ENCODE measurements at regions not wholly inside any gene's neighbourhood (a gene's known extent, or its start where the extent isn't known, plus 50 kb on each side); places are given as distances from the start of the nearest gene placed in this dataset.
"Not testable (repeated sequence)": the region's sequence is repeated elsewhere in the genome, so short reads cannot be mapped to it uniquely, and the experiment has no call there.

- Histone ChIP-seq H3K27ac (ENCODE audit: low read length) (no peak overlapping the region), H3K36me3 (ENCODE audit: control insufficient read depth, insufficient read depth, low read length) (no peaks in the 10 kb centered on the region), H3K4me1 (ENCODE audit: control insufficient read depth, insufficient read depth, low read length) (no peaks in the 10 kb centered on the region), H3K4me3 (ENCODE audit: low read length) (no peak overlapping the region), H3K27me3 (ENCODE audit: control insufficient read depth, insufficient read depth, low read length) (no peaks in the 10 kb centered on the region), H3K9me3 (ENCODE audit: control insufficient read depth, low read depth, low read length) (no peaks in the 10 kb centered on the region)
- no CpG with 5 or more reads among the region's 8 CpGs for WGBS (ENCODE audit: insufficient coverage, low lambda C conversion rate)
- no peak for DNase-seq
Observed at GRCh38 chr18:73120626-73121025, 252.8 kb upstream of the NETO1 start.

- Histone ChIP-seq H3K9me3 (ENCODE audit: control insufficient read depth, low read depth, low read length) (no peaks in the 10 kb centered on the region), H3K27ac (ENCODE audit: low read length) (no peak overlapping the region), H3K4me3 (ENCODE audit: low read length) (no peak overlapping the region), H3K36me3 (ENCODE audit: control insufficient read depth, insufficient read depth, low read length) (no peaks in the 10 kb centered on the region), H3K27me3 (ENCODE audit: control insufficient read depth, insufficient read depth, low read length) (no peaks in the 10 kb centered on the region), H3K4me1 (ENCODE audit: control insufficient read depth, insufficient read depth, low read length) (no peaks in the 10 kb centered on the region)
- DNase-seq, result no peak
- WGBS (ENCODE audit: insufficient coverage, low lambda C conversion rate), result no CpG with 5 or more reads among the region's 2 CpGs
Observed at GRCh38 chr18:73119574-73119973, 251.8 kb upstream of the NETO1 start.

- WGBS (ENCODE audit: insufficient coverage, low lambda C conversion rate), result no CpG with 5 or more reads among the region's 3 CpGs
- no peak overlapping the region for H3K4me3 ChIP-seq (ENCODE audit: low read length)
- no peaks in the 10 kb centered on the region for H3K4me1 ChIP-seq (ENCODE audit: control insufficient read depth, insufficient read depth, low read length)
- no peak overlapping the region for H3K27ac ChIP-seq (ENCODE audit: low read length)
- no peaks in the 10 kb centered on the region for H3K9me3 ChIP-seq (ENCODE audit: control insufficient read depth, low read depth, low read length)
- no peaks in the 10 kb centered on the region for H3K36me3 ChIP-seq (ENCODE audit: control insufficient read depth, insufficient read depth, low read length)
- no peak for DNase-seq
- H3K27me3 ChIP-seq (ENCODE audit: control insufficient read depth, insufficient read depth, low read length), result no peaks in the 10 kb centered on the region
Observed at GRCh38 chr18:73118121-73118816, 250.5 kb upstream of the NETO1 start.

- no peak overlapping the region for H3K27ac ChIP-seq (ENCODE audit: low read length)
- H3K27me3 ChIP-seq (ENCODE audit: control insufficient read depth, insufficient read depth, low read length), result no peaks in the 10 kb centered on the region
- no peaks in the 10 kb centered on the region for H3K36me3 ChIP-seq (ENCODE audit: control insufficient read depth, insufficient read depth, low read length)
- no peak for DNase-seq
- WGBS (ENCODE audit: insufficient coverage, low lambda C conversion rate), result no CpG with 5 or more reads among the region's 3 CpGs
- H3K4me3 ChIP-seq (ENCODE audit: low read length), result no peak overlapping the region
- H3K4me1 ChIP-seq (ENCODE audit: control insufficient read depth, insufficient read depth, low read length), result no peaks in the 10 kb centered on the region
- H3K9me3 ChIP-seq (ENCODE audit: control insufficient read depth, low read depth, low read length), result no peaks in the 10 kb centered on the region
Observed at GRCh38 chr18:73110307-73110706, 242.5 kb upstream of the NETO1 start.

GRCh38 chr18:73101977-73102376 lies 234.2 kb upstream of the NETO1 start:
- WGBS (ENCODE audit: insufficient coverage, low lambda C conversion rate), result 100% methylated on average over 2 of the region's 4 CpGs
- H3K4me1 ChIP-seq (ENCODE audit: control insufficient read depth, insufficient read depth, low read length), result no peaks in the 10 kb centered on the region
- H3K36me3 ChIP-seq (ENCODE audit: control insufficient read depth, insufficient read depth, low read length), result no peaks in the 10 kb centered on the region
- H3K4me3 ChIP-seq (ENCODE audit: low read length), result no peak overlapping the region
- no peaks in the 10 kb centered on the region for H3K9me3 ChIP-seq (ENCODE audit: control insufficient read depth, low read depth, low read length)
- H3K27me3 ChIP-seq (ENCODE audit: control insufficient read depth, insufficient read depth, low read length), result no peaks in the 10 kb centered on the region
- DNase-seq, result no peak
- H3K27ac ChIP-seq (ENCODE audit: low read length), result no peak overlapping the region

GRCh38 chr18:73101491-73101890 lies 233.7 kb upstream of the NETO1 start:
- not testable (repeated sequence) for H3K4me3 ChIP-seq (ENCODE audit: low read length); DNase-seq; H3K27me3 ChIP-seq (ENCODE audit: control insufficient read depth, insufficient read depth, low read length); H3K4me1 ChIP-seq (ENCODE audit: control insufficient read depth, insufficient read depth, low read length); H3K9me3 ChIP-seq (ENCODE audit: control insufficient read depth, low read depth, low read length); H3K36me3 ChIP-seq (ENCODE audit: control insufficient read depth, insufficient read depth, low read length); H3K27ac ChIP-seq (ENCODE audit: low read length)
- no CpG with 5 or more reads among the region's 6 CpGs for WGBS (ENCODE audit: insufficient coverage, low lambda C conversion rate)

GRCh38 chr18:73099759-73100158 lies 232.0 kb upstream of the NETO1 start:
- Histone ChIP-seq H3K4me3 (ENCODE audit: low read length) (no peak overlapping the region), H3K36me3 (ENCODE audit: control insufficient read depth, insufficient read depth, low read length) (no peaks in the 10 kb centered on the region), H3K27me3 (ENCODE audit: control insufficient read depth, insufficient read depth, low read length) (no peaks in the 10 kb centered on the region), H3K27ac (ENCODE audit: low read length) (no peak overlapping the region), H3K4me1 (ENCODE audit: control insufficient read depth, insufficient read depth, low read length) (no peaks in the 10 kb centered on the region), H3K9me3 (ENCODE audit: control insufficient read depth, low read depth, low read length) (no peaks in the 10 kb centered on the region)
- DNase-seq, result no peak
- WGBS (ENCODE audit: insufficient coverage, low lambda C conversion rate), result 50% methylated on average over 1 of the region's 2 CpGs

- no peak for DNase-seq
- no CpG with 5 or more reads among the region's 1 CpG for whole genome bisulfite sequencing (ENCODE audit: insufficient coverage, low lambda C conversion rate)
- Histone ChIP-seq H3K9me3 (ENCODE audit: control insufficient read depth, low read depth, low read length) (no peaks in the 10 kb centered on the region), H3K27me3 (ENCODE audit: control insufficient read depth, insufficient read depth, low read length) (no peaks in the 10 kb centered on the region), H3K36me3 (ENCODE audit: control insufficient read depth, insufficient read depth, low read length) (no peaks in the 10 kb centered on the region), H3K4me3 (ENCODE audit: low read length) (no peak overlapping the region), H3K4me1 (ENCODE audit: control insufficient read depth, insufficient read depth, low read length) (no peaks in the 10 kb centered on the region), H3K27ac (ENCODE audit: low read length) (no peak overlapping the region)
Observed at GRCh38 chr18:73093687-73094250, 226.0 kb upstream of the NETO1 start.

- Histone ChIP-seq H3K27ac (ENCODE audit: low read length) (no peak overlapping the region), H3K4me3 (ENCODE audit: low read length) (no peak overlapping the region), H3K9me3 (ENCODE audit: control insufficient read depth, low read depth, low read length) (no peaks in the 10 kb centered on the region), H3K36me3 (ENCODE audit: control insufficient read depth, insufficient read depth, low read length) (no peaks in the 10 kb centered on the region), H3K4me1 (ENCODE audit: control insufficient read depth, insufficient read depth, low read length) (no peaks in the 10 kb centered on the region), H3K27me3 (ENCODE audit: control insufficient read depth, insufficient read depth, low read length) (no peaks in the 10 kb centered on the region)
- 89% methylated on average over 1 of the region's 1 CpG for WGBS (ENCODE audit: insufficient coverage, low lambda C conversion rate)
- no peak for DNase-seq
Observed at GRCh38 chr18:73088445-73088844, 220.7 kb upstream of the NETO1 start.

- Histone ChIP-seq H3K27me3 (ENCODE audit: control insufficient read depth, insufficient read depth, low read length) (no peaks in the 10 kb centered on the region), H3K9me3 (ENCODE audit: control insufficient read depth, low read depth, low read length) (no peaks in the 10 kb centered on the region), H3K4me3 (ENCODE audit: low read length) (no peak overlapping the region), H3K36me3 (ENCODE audit: control insufficient read depth, insufficient read depth, low read length) (no peaks in the 10 kb centered on the region), H3K4me1 (ENCODE audit: control insufficient read depth, insufficient read depth, low read length) (no peaks in the 10 kb centered on the region), H3K27ac (ENCODE audit: low read length) (no peak overlapping the region)
- WGBS (ENCODE audit: insufficient coverage, low lambda C conversion rate), result 84% methylated on average over 4 of the region's 8 CpGs
- DNase-seq, result no peak
Observed at GRCh38 chr18:73087282-73087977, 219.6 kb upstream of the NETO1 start.

Measured in large intestine (tissue), 3 donors.